AG04449 (cell line): ENCODE measurements at regions not wholly inside any gene's neighbourhood (a gene's known extent, or its start where the extent isn't known, plus 50 kb on each side); places are given as distances from the start of the nearest gene placed in this dataset.

ENCODE experiments used
- CTCF ChIA-PET: fragments of 350-600 bp; formaldehyde crosslinking; extraction: SDS; loops from one replicate; lab custom pipeline; 2021; ENCODE audit warnings: antibody characterized with exemption; lab: Yijun Ruan, JAX
- POLR2A ChIA-PET: fragments of 400-600, 350-600 bp; formaldehyde crosslinking; extraction: SDS; loops from one replicate; lab custom pipeline; 2020; ENCODE audit warnings: antibody characterized with exemption, inconsistent platforms; lab: Yijun Ruan, JAX
- DNase-seq: peaks from one replicate; pipeline ENCODE4 v3.0.0-alpha.2; 2010; ENCODE audit warnings: low read depth, low spot score
- H3K4me3 ChIP-seq: 2 replicates; pipeline ENCODE4 v1.5.1; 2011; ENCODE audit warnings: low read depth, mild to moderate bottlenecking, control low read depth, low read length
- TF ChIP-seq, protein P1 (sequence below): IDR thresholded peaks from one replicate; pipeline ENCODE4 v1.5.1; 2011; ENCODE audit warnings: mild to moderate bottlenecking, moderate library complexity, low read length, control low read depth, inconsistent platforms; ENCODE audit not compliant: insufficient read depth; ENCODE audit errors: missing control alignments

GRCh38 chr18:69109686-69110085 is 291.0 kb upstream of the DOK6 start:
- TF ChIP-seq, protein P1, sequence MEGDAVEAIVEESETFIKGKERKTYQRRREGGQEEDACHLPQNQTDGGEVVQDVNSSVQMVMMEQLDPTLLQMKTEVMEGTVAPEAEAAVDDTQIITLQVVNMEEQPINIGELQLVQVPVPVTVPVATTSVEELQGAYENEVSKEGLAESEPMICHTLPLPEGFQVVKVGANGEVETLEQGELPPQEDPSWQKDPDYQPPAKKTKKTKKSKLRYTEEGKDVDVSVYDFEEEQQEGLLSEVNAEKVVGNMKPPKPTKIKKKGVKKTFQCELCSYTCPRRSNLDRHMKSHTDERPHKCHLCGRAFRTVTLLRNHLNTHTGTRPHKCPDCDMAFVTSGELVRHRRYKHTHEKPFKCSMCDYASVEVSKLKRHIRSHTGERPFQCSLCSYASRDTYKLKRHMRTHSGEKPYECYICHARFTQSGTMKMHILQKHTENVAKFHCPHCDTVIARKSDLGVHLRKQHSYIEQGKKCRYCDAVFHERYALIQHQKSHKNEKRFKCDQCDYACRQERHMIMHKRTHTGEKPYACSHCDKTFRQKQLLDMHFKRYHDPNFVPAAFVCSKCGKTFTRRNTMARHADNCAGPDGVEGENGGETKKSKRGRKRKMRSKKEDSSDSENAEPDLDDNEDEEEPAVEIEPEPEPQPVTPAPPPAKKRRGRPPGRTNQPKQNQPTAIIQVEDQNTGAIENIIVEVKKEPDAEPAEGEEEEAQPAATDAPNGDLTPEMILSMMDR = no peak
- no peak for DNase-seq
- POLR2A ChIA-PET = no interaction called here
- H3K4me3 ChIP-seq = no peak overlapping the region
- CTCF ChIA-PET = no interaction called here

GRCh38 chr18:69120833-69121232 is 279.9 kb upstream of the DOK6 start:
- POLR2A ChIA-PET = no interaction called here
- TF ChIP-seq, protein P1 = no peak
- H3K4me3 ChIP-seq = no peak overlapping the region
- CTCF ChIA-PET = no interaction called here
- DNase-seq = no peak

DNA sequence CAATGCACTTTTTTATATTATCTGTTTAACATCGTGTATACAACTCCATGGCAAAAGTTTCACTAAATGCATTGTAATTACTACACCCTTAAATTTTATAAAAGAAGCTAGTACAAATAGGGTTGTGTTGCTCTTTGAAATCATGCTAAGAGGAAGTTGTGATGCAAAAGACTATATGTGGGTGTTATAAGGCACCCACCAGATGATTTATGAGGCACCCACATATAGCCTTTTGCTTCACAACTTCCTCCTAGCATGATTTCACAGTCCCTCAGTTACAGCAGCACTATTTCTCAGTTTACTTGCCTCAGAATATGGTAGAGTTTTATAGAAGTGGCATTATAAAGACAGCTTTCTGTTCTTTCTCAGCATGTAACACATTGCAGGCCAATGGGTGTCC is 277.3 kb upstream of the DOK6 start:
- ChIA-PET POLR2A (no interaction called here), CTCF (no interaction called here)
- DNase-seq = no peak
- H3K4me3 ChIP-seq = no peak overlapping the region
- TF ChIP-seq, protein P1 = no peak

DNA sequence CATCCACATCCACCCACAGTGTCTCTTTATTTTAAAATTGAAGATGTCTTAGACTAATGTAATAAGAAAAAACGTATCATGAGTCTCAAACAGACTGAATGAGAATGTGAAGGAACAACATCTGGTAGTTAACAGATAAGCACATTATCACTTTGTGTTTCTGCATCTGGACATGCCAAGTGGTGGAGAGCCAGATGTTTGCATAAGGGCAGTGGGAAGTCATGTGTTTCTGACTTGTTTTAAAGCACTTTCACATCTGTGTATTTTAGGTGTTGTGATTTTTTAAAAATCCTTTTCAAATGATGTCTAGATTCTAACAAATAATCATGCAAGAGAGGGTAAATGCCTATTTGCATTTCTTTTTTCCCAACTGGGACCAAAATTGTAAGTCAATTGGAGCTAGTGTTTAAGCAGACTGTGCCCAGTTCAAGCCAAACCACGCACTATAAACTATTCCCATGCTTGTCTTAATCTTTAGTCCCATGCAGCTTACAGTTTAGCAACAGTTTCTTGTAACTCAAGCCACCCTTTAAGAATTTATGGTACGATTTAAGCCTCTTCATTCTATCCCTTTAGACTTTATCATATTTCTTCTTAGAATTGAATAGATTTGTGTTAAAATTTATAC is 272.7 kb upstream of the DOK6 start:
- CTCF ChIA-PET = no interaction called here
- no peak overlapping the region for H3K4me3 ChIP-seq
- TF ChIP-seq, protein P1 = no peak
- DNase-seq = no peak
- POLR2A ChIA-PET = no interaction called here

DNA sequence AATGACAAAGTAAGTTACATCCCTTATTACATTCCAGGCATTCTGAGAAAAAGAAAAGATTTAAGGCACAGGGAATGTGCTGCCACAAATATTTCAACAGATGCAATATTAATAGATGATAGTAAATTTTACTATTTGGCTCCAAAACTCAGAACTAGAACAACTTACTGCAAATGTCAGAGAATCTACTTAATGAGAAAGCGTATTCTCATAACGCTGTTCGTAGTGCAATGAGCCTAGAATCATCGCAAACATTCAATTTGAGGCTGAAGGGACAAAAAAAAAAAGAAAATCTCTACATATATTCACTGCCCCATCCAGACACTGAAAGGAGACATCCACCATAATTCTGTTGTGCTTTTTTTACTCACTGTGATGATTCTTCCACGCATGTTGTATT is 272.1 kb upstream of the DOK6 start:
- no peak overlapping the region for H3K4me3 ChIP-seq
- TF ChIP-seq, protein P1 = no peak
- POLR2A ChIA-PET = no interaction called here

GRCh38 chr18:69128978-69129377 is 271.7 kb upstream of the DOK6 start:
- POLR2A ChIA-PET = no interaction called here
- DNase-seq = no peak
- H3K4me3 ChIP-seq = no peak overlapping the region
- TF ChIP-seq, protein P1 = no peak
- CTCF ChIA-PET = no interaction called here

More for the DNA sequence above, 272.1 kb upstream of the DOK6 start:
- CTCF ChIA-PET = no interaction called here
- no peak for DNase-seq
